CD4-positive, CD25-positive, alpha-beta regulatory T cell (primary cell): ENCODE measurements at regions not wholly inside any gene's neighbourhood (a gene's known extent, or its start where the extent isn't known, plus 50 kb on each side); places are given as distances from the start of the nearest gene placed in this dataset.

Experiments
- ATAC-seq, 2 donors: fragments of 150-1000 bp; cut with Tn5 transposase; one replicate each; pipeline ENCODE4 v1.10.0; 2021; ENCODE audit warnings: low read depth in 2 of 2, moderate number of reproducible peaks in 2 of 2, moderate library complexity in 1 of 2
- DNase-seq, 3 donors: peaks; one replicate each; pipeline versions ENCODE4 v3.0.0 to v3.0.0-alpha.2; 2012 to 2022; ENCODE audit warnings: mixed read lengths in 1 of 3
- H3K27ac ChIP-seq: one replicate; pipeline ENCODE4 v1.7.0; 2013; ENCODE audit warnings: mild to moderate bottlenecking, low read length; ENCODE audit not compliant: insufficient read depth, poor library complexity, severe bottlenecking
- H3K27me3 ChIP-seq: one replicate; pipeline ENCODE4 v1.7.0; 2013; ENCODE audit warnings: low read length; ENCODE audit not compliant: control insufficient read depth, insufficient read depth
- H3K36me3 ChIP-seq: one replicate; pipeline ENCODE4 v1.7.0; 2013; ENCODE audit warnings: mild to moderate bottlenecking, low read length, moderate library complexity; ENCODE audit not compliant: control insufficient read depth, insufficient read depth
- H3K4me1 ChIP-seq: 2 replicates; pipeline ENCODE4 v1.7.0; 2013; ENCODE audit warnings: mild to moderate bottlenecking, low read length; ENCODE audit not compliant: insufficient read depth, control insufficient read depth, poor library complexity, severe bottlenecking
- H3K4me3 ChIP-seq: one replicate; pipeline ENCODE4 v1.7.0; 2013; ENCODE audit warnings: low read depth, mild to moderate bottlenecking, low read length, moderate library complexity
- H3K9me3 ChIP-seq, 2 experiments: 1 replicate in 1 of 2; 2 replicates in 1 of 2; pipeline ENCODE4 v1.7.0; 2013; ENCODE audit warnings: low read length in 2 of 2, mild to moderate bottlenecking in 1 of 2, moderate library complexity in 1 of 2; ENCODE audit not compliant: control insufficient read depth in 2 of 2
- H3K27ac Mint-ChIP-seq, 3 donors: one replicate each; pipeline ENCODE4 v1.8.0; 2020 to 2022; ENCODE audit warnings: mild to moderate bottlenecking in 3 of 3, mixed read lengths in 3 of 3, moderate library complexity in 2 of 3
- H3K27me3 Mint-ChIP-seq: one replicate; pipeline ENCODE4 v1.8.0; 2022; ENCODE audit warnings: mild to moderate bottlenecking, mixed read lengths
- H3K36me3 Mint-ChIP-seq: one replicate; pipeline ENCODE4 v1.8.0; 2020; ENCODE audit warnings: mixed read lengths
- H3K4me1 Mint-ChIP-seq, 4 donors: one replicate each; pipeline ENCODE4 v1.8.0; 2020 to 2022; ENCODE audit warnings: mixed read lengths in 4 of 4, mild to moderate bottlenecking in 1 of 4
- H3K4me3 Mint-ChIP-seq, 4 donors: one replicate each; pipeline ENCODE4 v1.8.0; 2020 to 2022; ENCODE audit warnings: mild to moderate bottlenecking in 4 of 4, mixed read lengths in 4 of 4, moderate library complexity in 3 of 4
- H3K9me3 Mint-ChIP-seq, 7 donors: one replicate each; pipeline ENCODE4 v1.8.0; 2020 to 2022; ENCODE audit warnings: mixed read lengths in 7 of 7, mild to moderate bottlenecking in 3 of 7, moderate library complexity in 2 of 7

- Mint-ChIP-seq H3K27ac (no peak overlapping the region), H3K4me3 (no peak overlapping the region), H3K9me3 (peaks cover 0 to 5% (median 0%) of the 10 kb centered on the region in 7 donors), H3K4me1 (no peaks in the 10 kb centered on the region), H3K36me3 (no peaks in the 10 kb centered on the region), H3K27me3 (no peaks in the 10 kb centered on the region)
- no peaks in the 10 kb centered on the region for H3K4me1 ChIP-seq
- H3K9me3 ChIP-seq: no peaks in the 10 kb centered on the region
- H3K4me3 ChIP-seq: no peak overlapping the region
- no peaks in the 10 kb centered on the region for H3K27me3 ChIP-seq
- DNase-seq (no peak), ATAC-seq (no peak)
- H3K27ac ChIP-seq: no peak overlapping the region
- no peaks in the 10 kb centered on the region for H3K36me3 ChIP-seq
Measured at GRCh38 chr5:8253376-8253775, 384.4 kb downstream of the MTRR start.

DNA sequence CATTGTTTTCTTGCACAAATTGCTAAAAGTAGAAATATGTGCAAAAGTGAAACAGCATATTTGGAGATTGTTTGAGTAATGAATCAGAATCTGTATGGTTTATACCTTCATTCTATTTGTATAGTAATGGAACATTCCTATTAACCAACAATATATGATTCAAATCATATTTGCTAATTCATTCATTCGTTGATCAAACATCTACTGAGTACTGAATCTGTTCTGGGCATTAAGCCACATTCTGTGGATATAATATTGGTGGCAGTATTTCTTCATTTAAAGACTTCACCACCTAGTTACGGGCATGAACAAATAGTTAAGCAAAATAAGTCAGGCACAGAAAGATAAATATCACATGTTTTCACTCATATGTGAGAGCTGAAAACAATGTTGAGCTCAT lies 385.7 kb downstream of the MTRR start:
- H3K27ac Mint-ChIP-seq: no peak overlapping the region
- no peaks in the 10 kb centered on the region for H3K27me3 ChIP-seq
- no peaks in the 10 kb centered on the region for H3K4me1 ChIP-seq
- DNase-seq (no peak), ATAC-seq (no peak)
- peaks cover 0 to 5% (median 0%) of the 10 kb centered on the region in 7 donors for H3K9me3 Mint-ChIP-seq
- H3K4me3 ChIP-seq: no peak overlapping the region
- no peaks in the 10 kb centered on the region for H3K9me3 ChIP-seq
- H3K4me1 Mint-ChIP-seq: no peaks in the 10 kb centered on the region
- no peaks in the 10 kb centered on the region for H3K27me3 Mint-ChIP-seq
- no peak overlapping the region for H3K27ac ChIP-seq
- H3K36me3 ChIP-seq: no peaks in the 10 kb centered on the region
- no peaks in the 10 kb centered on the region for H3K36me3 Mint-ChIP-seq
- H3K4me3 Mint-ChIP-seq: no peak overlapping the region

GRCh38 chr5:8258801-8259200 lies 389.9 kb downstream of the MTRR start:
- H3K27me3 ChIP-seq: no peaks in the 10 kb centered on the region
- no peaks in the 10 kb centered on the region for H3K27me3 Mint-ChIP-seq
- H3K4me1 Mint-ChIP-seq: no peaks in the 10 kb centered on the region

DNA sequence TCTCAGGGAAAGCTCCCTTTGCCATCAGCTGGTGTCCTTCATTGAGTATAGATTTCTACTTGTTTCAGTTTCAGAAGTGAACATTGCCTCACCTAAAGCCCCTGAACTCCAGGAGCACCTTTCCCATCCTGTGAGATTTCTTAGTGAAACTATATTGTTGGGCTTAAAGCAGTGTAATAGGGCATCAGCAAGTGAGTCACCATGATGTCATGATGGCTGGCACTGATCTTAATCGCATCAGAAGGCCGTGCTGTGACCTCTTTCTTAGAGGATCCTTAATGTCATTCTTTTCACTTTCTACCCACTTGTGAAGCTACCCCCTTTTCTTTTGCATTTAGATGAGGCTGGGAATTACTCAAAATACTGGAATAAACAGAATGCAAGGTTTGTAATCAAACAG lies 401.3 kb downstream of the MTRR start:
- Histone ChIP-seq H3K9me3 (peaks cover 0 to 7% of the 10 kb centered on the region in 2 experiments), H3K4me3 (no peak overlapping the region), H3K36me3 (no peaks in the 10 kb centered on the region), H3K27me3 (no peaks in the 10 kb centered on the region), H3K4me1 (no peaks in the 10 kb centered on the region), H3K27ac (no peak overlapping the region)
- H3K4me3 Mint-ChIP-seq: no peak overlapping the region
- no peak for DNase-seq
- no peaks in the 10 kb centered on the region for H3K4me1 Mint-ChIP-seq
- H3K27me3 Mint-ChIP-seq: no peaks in the 10 kb centered on the region
- no peaks in the 10 kb centered on the region for H3K36me3 Mint-ChIP-seq
- no peak overlapping the region for H3K27ac Mint-ChIP-seq
- peaks cover 0 to 18% (median 6%) of the 10 kb centered on the region in 7 donors for H3K9me3 Mint-ChIP-seq
- ATAC-seq: no peak

More at GRCh38 chr5:8258801-8259200, 389.9 kb downstream of the MTRR start:
- no peaks in the 10 kb centered on the region for H3K36me3 Mint-ChIP-seq
- no peak overlapping the region for H3K27ac Mint-ChIP-seq
- H3K9me3 Mint-ChIP-seq: peaks cover 0 to 4% (median 2%) of the 10 kb centered on the region in 7 donors
- ATAC-seq (no peak), DNase-seq (no peak)
- no peak overlapping the region for H3K4me3 Mint-ChIP-seq
- no peak overlapping the region for H3K27ac ChIP-seq
- H3K4me1 ChIP-seq: no peaks in the 10 kb centered on the region
- H3K4me3 ChIP-seq: no peak overlapping the region
- H3K36me3 ChIP-seq: no peaks in the 10 kb centered on the region
- no peaks in the 10 kb centered on the region for H3K9me3 ChIP-seq

GRCh38 chr5:8280711-8281363 lies 411.9 kb downstream of the MTRR start:
- no peaks in the 10 kb centered on the region for H3K36me3 Mint-ChIP-seq
- H3K9me3 ChIP-seq: no peaks in the 10 kb centered on the region
- H3K9me3 Mint-ChIP-seq: peaks cover 2 to 8% (median 5%) of the 10 kb centered on the region in 7 donors
- DNase-seq (no peak), ATAC-seq (no peak)
- no peak overlapping the region for H3K27ac ChIP-seq
- no peaks in the 10 kb centered on the region for H3K27me3 Mint-ChIP-seq
- H3K27ac Mint-ChIP-seq: no peak overlapping the region
- H3K4me1 ChIP-seq: no peaks in the 10 kb centered on the region
- H3K4me1 Mint-ChIP-seq: no peaks in the 10 kb centered on the region
- H3K4me3 Mint-ChIP-seq: no peak overlapping the region
- no peaks in the 10 kb centered on the region for H3K27me3 ChIP-seq
- H3K4me3 ChIP-seq: no peak overlapping the region
- no peaks in the 10 kb centered on the region for H3K36me3 ChIP-seq

DNA sequence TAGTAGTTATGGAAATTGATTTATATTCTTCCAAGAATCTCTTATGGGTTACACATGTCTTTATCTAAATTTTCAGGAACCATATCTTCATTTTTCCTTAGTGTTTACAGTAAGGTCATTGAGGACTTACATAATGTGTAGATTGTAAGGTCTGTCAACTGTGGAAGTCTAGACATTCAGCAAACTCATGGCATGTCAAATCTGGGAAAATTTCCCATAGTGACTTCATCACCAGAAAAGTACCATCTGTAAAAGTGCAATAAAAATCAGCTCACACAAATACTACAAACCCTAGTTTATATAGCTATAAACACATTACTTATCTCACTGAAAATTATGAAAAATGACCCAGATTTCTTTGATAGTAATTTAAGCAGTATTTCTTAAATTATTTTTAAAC lies 419.4 kb downstream of the MTRR start:
- Mint-ChIP-seq H3K4me3 (no peak overlapping the region), H3K9me3 (peaks cover 0 to 5% (median 0%) of the 10 kb centered on the region in 7 donors), H3K27ac (no peak overlapping the region), H3K27me3 (no peaks in the 10 kb centered on the region), H3K36me3 (no peaks in the 10 kb centered on the region), H3K4me1 (no peaks in the 10 kb centered on the region)
- H3K27ac ChIP-seq: no peak overlapping the region
- no peaks in the 10 kb centered on the region for H3K4me1 ChIP-seq
- no peak for ATAC-seq
- no peaks in the 10 kb centered on the region for H3K36me3 ChIP-seq
- no peaks in the 10 kb centered on the region for H3K9me3 ChIP-seq
- no peak overlapping the region for H3K4me3 ChIP-seq
- H3K27me3 ChIP-seq: no peaks in the 10 kb centered on the region
- DNase-seq: no peak

GRCh38 chr5:8288897-8289516 lies 420.1 kb downstream of the MTRR start:
- Histone ChIP-seq H3K9me3 (no peaks in the 10 kb centered on the region), H3K27me3 (no peaks in the 10 kb centered on the region), H3K4me3 (no peak overlapping the region), H3K4me1 (no peaks in the 10 kb centered on the region), H3K36me3 (no peaks in the 10 kb centered on the region), H3K27ac (no peak overlapping the region)
- Mint-ChIP-seq H3K9me3 (peaks cover 0 to 3% (median 0%) of the 10 kb centered on the region in 7 donors), H3K27ac (no peak overlapping the region), H3K27me3 (no peaks in the 10 kb centered on the region), H3K4me3 (no peak overlapping the region), H3K4me1 (no peaks in the 10 kb centered on the region), H3K36me3 (no peaks in the 10 kb centered on the region)
- no peak for ATAC-seq
- DNase-seq: no peak

DNA sequence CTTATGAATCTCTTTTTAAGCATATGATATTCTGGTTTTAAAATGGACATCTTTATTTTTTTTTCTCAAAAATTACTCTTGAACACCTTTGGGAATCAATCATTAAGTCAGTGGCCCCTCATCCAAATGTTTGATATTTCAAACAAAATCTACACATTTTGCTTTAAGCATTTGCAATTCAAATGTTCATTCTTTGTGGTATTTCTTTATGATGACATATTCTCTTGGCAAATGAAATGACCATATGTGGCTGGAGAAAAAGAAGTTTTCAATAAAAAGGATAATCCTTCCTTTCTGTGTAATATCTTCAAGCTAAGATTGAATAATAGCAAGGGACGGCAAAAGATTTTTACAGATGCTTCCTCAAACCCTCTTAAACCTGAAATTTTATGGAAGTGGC lies 420.8 kb downstream of the MTRR start:
- peaks cover 0 to 3% (median 0%) of the 10 kb centered on the region in 7 donors for H3K9me3 Mint-ChIP-seq
- DNase-seq: no peak

More for the DNA sequence above, 420.8 kb downstream of the MTRR start:
- H3K4me3 Mint-ChIP-seq: no peak overlapping the region
- H3K27ac Mint-ChIP-seq: no peak overlapping the region
- Histone ChIP-seq H3K4me3 (no peak overlapping the region), H3K9me3 (no peaks in the 10 kb centered on the region), H3K27me3 (no peaks in the 10 kb centered on the region), H3K27ac (no peak overlapping the region), H3K36me3 (no peaks in the 10 kb centered on the region), H3K4me1 (no peaks in the 10 kb centered on the region)
- H3K4me1 Mint-ChIP-seq: no peaks in the 10 kb centered on the region
- no peaks in the 10 kb centered on the region for H3K27me3 Mint-ChIP-seq
- H3K36me3 Mint-ChIP-seq: no peaks in the 10 kb centered on the region
- no peak for ATAC-seq
